Stomach (tissue), 8 donors: ENCODE measurements at regions not wholly inside any gene's neighbourhood (a gene's known extent, or its start where the extent isn't known, plus 50 kb on each side); places are given as distances from the start of the nearest gene placed in this dataset.

ENCODE experiments used
- DNase-seq, 2 donors: peaks; one replicate each; pipeline versions ENCODE4 v3.0.0 to v3.0.0-alpha.2; 2013 to 2019
- H3K27ac ChIP-seq, 5 donors: fragments of 200-600 bp in 4 of 5; sonication (generic) in 4 of 5; one replicate each; pipeline ENCODE4 v1.5.1; 2013 to 2019; ENCODE audit warnings: mild to moderate bottlenecking in 1 of 5, moderate library complexity in 1 of 5
- H3K27me3 ChIP-seq, 3 donors: fragments of 200-600 bp; sonication (generic); one replicate each; pipeline ENCODE4 v1.5.1; 2017 to 2019; ENCODE audit warnings: mixed run types in 1 of 3
- H3K36me3 ChIP-seq, 4 donors: fragments of 200-600 bp; sonication (generic); 1 replicate in 3 of 4; 2 replicates in 1 of 4; pipeline ENCODE4 v1.5.1; 2016 to 2019
- H3K4me1 ChIP-seq, 4 donors: fragments of 200-600 bp; sonication (generic); one replicate each; pipeline ENCODE4 v1.5.1; 2016 to 2019
- H3K4me3 ChIP-seq, 4 donors: fragments of 200-600 bp; sonication (generic) in 3 of 4; one replicate each; pipeline ENCODE4 v1.5.1; 2016 to 2019; ENCODE audit warnings: mild to moderate bottlenecking in 1 of 4
- H3K9me3 ChIP-seq, 4 donors: fragments of 200-600 bp; sonication (generic); one replicate each; pipeline ENCODE4 v1.5.1; 2016 to 2019
- CTCF ChIP-seq, 7 experiments: fragments of 450-650 bp in 4 of 7; fragments of 200-600 bp in 3 of 7; sonication (generic) in 3 of 7; IDR thresholded peaks; one replicate each; pipeline ENCODE4 v1.5.1; 2016 to 2019; ENCODE audit warnings: antibody characterized with exemption in 7 of 7, control low read depth in 2 of 7, mild to moderate bottlenecking in 1 of 7
- EP300 ChIP-seq: sonication (generic); formaldehyde crosslinking; IDR thresholded peaks from one replicate; pipeline ENCODE4 v1.6.1; 2017; ENCODE audit warnings: antibody characterized with exemption
- POLR2A ChIP-seq, 4 donors: fragments of 450-650 bp; IDR thresholded peaks; one replicate each; pipeline ENCODE4 v1.6.1; 2016; ENCODE audit warnings: antibody characterized with exemption in 4 of 4, control low read depth in 2 of 4, mild to moderate bottlenecking in 1 of 4, moderate library complexity in 1 of 4
- POLR2AphosphoS5 ChIP-seq, 3 donors: sonication (generic); formaldehyde crosslinking; IDR thresholded peaks; one replicate each; pipeline ENCODE4 v1.6.1; 2016; ENCODE audit warnings: antibody characterized with exemption in 3 of 3
- WGBS, 5 donors: extraction: QIAGEN DNeasy Blood & Tissue Kit in 3 of 5; methylation state at CpG; one replicate each; pipeline versions ENCODE4 v1.1.5 to v1.1.7; 2013 to 2018; 5-methylcytosine and 5-hydroxymethylcytosine counted together
- intact Hi-C: fragments of 100-400 bp; cut with DNase I; formaldehyde crosslinking; loops from one replicate; pipeline ENCODE4 v1.15.1; 2023; ENCODE audit warnings: low total_unique reads
- donor health status: healthy with polysubstance abuse.
- donor health status: Bipolar disorder and iron deficiency.
- donor health status: healthy.

DNA sequence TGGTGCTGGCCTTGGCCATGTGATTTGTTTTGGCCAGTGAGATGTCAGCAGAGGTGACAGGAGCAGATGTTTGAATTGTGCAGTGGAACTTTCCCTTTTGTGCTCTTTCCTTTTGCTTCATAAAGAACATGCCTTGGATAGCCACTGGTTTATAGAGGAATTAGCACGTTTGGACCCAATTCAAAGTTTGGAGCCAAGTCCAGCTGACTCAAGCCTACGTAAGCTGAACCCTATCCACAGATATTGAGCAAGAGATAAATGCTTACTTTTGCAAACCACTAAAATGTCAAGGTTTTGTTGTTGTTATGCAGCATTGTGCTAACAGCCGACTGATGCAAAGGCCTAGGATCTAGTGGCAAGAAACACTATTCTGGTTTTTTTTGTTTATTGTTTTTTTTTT is 230.9 kb upstream of the CITED2 start:
- intact Hi-C loops, result no loop called here
- Histone ChIP-seq H3K4me1 (peaks cover 0 to 15% (median 5%) of the 10 kb centered on the region in 4 donors), H3K9me3 (no peaks in the 10 kb centered on the region), H3K27ac (no peak overlapping the region), H3K36me3 (no peaks in the 10 kb centered on the region), H3K4me3 (no peak overlapping the region), H3K27me3 (no peaks in the 10 kb centered on the region)
- 54 to 83% (median 68%) methylated on average over 3 of the region's 3 CpGs for WGBS, 5 donors
- TF ChIP-seq EP300 (no peak), POLR2AphosphoS5 (IDR thresholded peaks at IDR 0.05) (peak in 1 of 3 donors; percentile 27)
- DNase-seq, result no peak

GRCh38 chr6:139603581-139603980 is 229.1 kb upstream of the CITED2 start:
- no peaks in the 10 kb centered on the region for H3K9me3 ChIP-seq
- peaks cover 0 to 20% (median 9%) of the 10 kb centered on the region in 4 donors for H3K4me1 ChIP-seq
- intact Hi-C loops, result no loop called here
- H3K4me3 ChIP-seq, result no peak overlapping the region
- no peak for TF ChIP-seq CTCF (IDR thresholded peaks at IDR 0.05)
- TF ChIP-seq EP300, result no peak
- TF ChIP-seq POLR2AphosphoS5 (IDR thresholded peaks at IDR 0.05), result peak in 1 of 3 donors; percentile 6
- no peak for TF ChIP-seq POLR2A (IDR thresholded peaks at IDR 0.05)
- H3K27ac ChIP-seq, result no peak overlapping the region
- H3K27me3 ChIP-seq, result no peaks in the 10 kb centered on the region
- no peaks in the 10 kb centered on the region for H3K36me3 ChIP-seq
- no peak for DNase-seq
- 66 to 82% (median 77%) methylated on average over 2 of the region's 2 CpGs for WGBS, 5 donors

DNA sequence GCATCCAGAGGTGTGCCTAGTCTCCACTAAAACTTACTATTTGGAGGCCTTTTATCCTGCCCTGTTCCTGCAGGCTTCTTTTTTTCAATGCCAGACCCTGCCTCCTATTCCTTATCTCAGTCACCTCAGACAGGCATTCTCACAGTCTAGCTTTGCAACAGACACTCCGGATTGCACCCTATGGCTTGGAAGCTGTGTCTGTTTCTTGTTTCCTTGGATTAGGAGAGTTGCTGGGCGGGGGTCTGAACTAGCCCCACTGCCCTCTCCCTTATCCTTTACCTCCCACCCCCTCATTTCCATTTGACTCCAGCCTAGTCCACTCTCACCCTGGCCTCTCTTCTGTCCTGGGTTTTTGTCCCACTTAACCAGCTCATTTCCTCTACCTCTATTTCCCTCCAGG is 228.1 kb upstream of the CITED2 start:
- H3K4me3 ChIP-seq, result no peak overlapping the region
- no peak for DNase-seq
- no peak overlapping the region for H3K27ac ChIP-seq
- H3K4me1 ChIP-seq, result peaks cover 9 to 29% (median 15%) of the 10 kb centered on the region in 4 donors
- intact Hi-C loops, result no loop called here
- TF ChIP-seq POLR2AphosphoS5 (IDR thresholded peaks at IDR 0.05) (no peak), CTCF (IDR thresholded peaks at IDR 0.05) (no peak), POLR2A (IDR thresholded peaks at IDR 0.05) (no peak), EP300 (no peak)
- H3K36me3 ChIP-seq, result no peaks in the 10 kb centered on the region
- H3K27me3 ChIP-seq, result no peaks in the 10 kb centered on the region
- no peaks in the 10 kb centered on the region for H3K9me3 ChIP-seq
- 85 to 96% (median 89%) methylated on average over 2 of the region's 2 CpGs for WGBS, 5 donors

DNA sequence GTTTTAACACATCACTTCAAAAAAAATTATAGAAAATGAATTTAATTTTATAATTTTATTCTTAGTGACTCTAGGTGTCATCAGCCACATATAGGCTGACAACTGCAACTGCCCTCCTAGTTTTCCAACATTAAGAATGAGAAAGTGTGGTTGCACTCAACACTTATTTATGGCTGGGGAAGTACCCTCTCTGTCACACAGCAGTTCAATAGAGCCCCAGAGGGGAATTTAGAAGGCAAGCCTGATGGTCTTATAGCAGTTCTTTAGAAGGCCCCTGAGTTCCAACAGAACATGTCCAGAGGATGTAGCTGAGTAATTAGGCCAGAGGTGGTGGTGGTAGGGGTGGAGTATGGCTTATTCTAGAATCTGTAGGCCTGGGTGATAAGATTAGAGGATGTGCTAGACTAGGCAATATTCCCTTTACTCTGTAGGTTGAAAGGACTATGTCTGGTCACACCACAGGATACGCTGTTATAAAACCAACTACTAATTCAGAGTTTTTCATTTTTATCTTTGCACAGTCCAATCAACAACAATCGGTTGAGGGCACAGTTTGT is 226.5 kb upstream of the CITED2 start:
- TF ChIP-seq POLR2AphosphoS5 (IDR thresholded peaks at IDR 0.05), result no peak
- TF ChIP-seq POLR2A (IDR thresholded peaks at IDR 0.05), result no peak
- TF ChIP-seq CTCF (IDR thresholded peaks at IDR 0.05), result no peak
- no peak for TF ChIP-seq EP300
- 76 to 88% (median 84%) methylated on average over 2 of the region's 2 CpGs for WGBS, 5 donors
- H3K4me3 ChIP-seq, result no peak overlapping the region
- no peak overlapping the region for H3K27ac ChIP-seq
- H3K4me1 ChIP-seq, result peaks cover 14 to 41% (median 22%) of the 10 kb centered on the region in 4 donors
- H3K36me3 ChIP-seq, result no peaks in the 10 kb centered on the region
- intact Hi-C loops, result no loop called here
- no peak for DNase-seq
- no peaks in the 10 kb centered on the region for H3K27me3 ChIP-seq
- no peaks in the 10 kb centered on the region for H3K9me3 ChIP-seq

GRCh38 chr6:139600343-139600742 is 225.9 kb upstream of the CITED2 start:
- Histone ChIP-seq H3K36me3 (no peaks in the 10 kb centered on the region), H3K27ac (no peak overlapping the region), H3K27me3 (no peaks in the 10 kb centered on the region), H3K4me1 (peaks cover 14 to 46% (median 28%) of the 10 kb centered on the region in 4 donors), H3K9me3 (no peaks in the 10 kb centered on the region), H3K4me3 (no peak overlapping the region)
- DNase-seq, result no peak
- WGBS, 5 donors, result 86 to 95% (median 90%) methylated on average over 3 of the region's 3 CpGs
- intact Hi-C loops, result no loop called here
- TF ChIP-seq POLR2A (IDR thresholded peaks at IDR 0.05) (no peak), POLR2AphosphoS5 (IDR thresholded peaks at IDR 0.05) (no peak), EP300 (no peak), CTCF (IDR thresholded peaks at IDR 0.05) (no peak)
